GM21447 (cell line): ENCODE measurements at regions not wholly inside any gene's neighbourhood (a gene's known extent, or its start where the extent isn't known, plus 50 kb on each side); places are given as distances from the start of the nearest gene placed in this dataset.

ENCODE experiments used
- ATAC-seq: cut with Tn5 transposase; IDR thresholded peaks from one replicate; pipeline ENCODE4 v1.9.1; 2021; ENCODE audit not compliant: unreplicated experiment

GRCh38 chr1:3954170-3955169, 54.4 kb upstream of the C1orf174 start:
- ATAC-seq = no peak

- no peak for ATAC-seq
Measured at GRCh38 chr1:3955196-3955772, 55.2 kb upstream of the C1orf174 start.

GRCh38 chr1:3956527-3957170, 56.6 kb upstream of the C1orf174 start:
- ATAC-seq = no peak

- ATAC-seq = no peak
Measured at GRCh38 chr1:3959361-3959760, 59.3 kb upstream of the C1orf174 start.

GRCh38 chr1:3963554-3963953, 63.5 kb upstream of the C1orf174 start:
- no peak for ATAC-seq

- no peak for ATAC-seq
Measured at GRCh38 chr1:3965693-3966092, 65.6 kb upstream of the C1orf174 start.

- ATAC-seq = no peak
Measured at GRCh38 chr1:3968851-3969250, 68.8 kb upstream of the C1orf174 start.

GRCh38 chr1:3971981-3972380, 71.9 kb upstream of the C1orf174 start:
- ATAC-seq = no peak

GRCh38 chr1:3975903-3976630, 76.0 kb upstream of the C1orf174 start:
- no peak for ATAC-seq

GRCh38 chr1:3976821-3977220, 76.7 kb upstream of the C1orf174 start:
- no peak for ATAC-seq

GRCh38 chr1:3978196-3978989, 78.3 kb upstream of the C1orf174 start:
- no peak for ATAC-seq

- ATAC-seq = no peak
Measured at GRCh38 chr1:3978990-3979325, 78.9 kb upstream of the C1orf174 start.

GRCh38 chr1:3981261-3981660, 81.2 kb upstream of the C1orf174 start:
- no peak for ATAC-seq

- no peak for ATAC-seq
Measured at GRCh38 chr1:3981746-3982505, 81.9 kb upstream of the C1orf174 start.

- no peak for ATAC-seq
Measured at GRCh38 chr1:3983181-3983580, 83.1 kb upstream of the C1orf174 start.

- ATAC-seq = no peak
Measured at GRCh38 chr1:3984586-3984985, 84.5 kb upstream of the C1orf174 start.

GRCh38 chr1:3986686-3987218, 86.7 kb upstream of the C1orf174 start:
- ATAC-seq = no peak

GRCh38 chr1:3987669-3988235, 87.7 kb upstream of the C1orf174 start:
- ATAC-seq = no peak

- no peak for ATAC-seq
Measured at GRCh38 chr1:3988431-3988830, 88.4 kb upstream of the C1orf174 start.
